ENCODE measurements at regions not wholly inside any gene's neighbourhood (a gene's known extent, or its start where the extent isn't known, plus 50 kb on each side); places are given as distances from the start of the nearest gene placed in this dataset.

DNA sequence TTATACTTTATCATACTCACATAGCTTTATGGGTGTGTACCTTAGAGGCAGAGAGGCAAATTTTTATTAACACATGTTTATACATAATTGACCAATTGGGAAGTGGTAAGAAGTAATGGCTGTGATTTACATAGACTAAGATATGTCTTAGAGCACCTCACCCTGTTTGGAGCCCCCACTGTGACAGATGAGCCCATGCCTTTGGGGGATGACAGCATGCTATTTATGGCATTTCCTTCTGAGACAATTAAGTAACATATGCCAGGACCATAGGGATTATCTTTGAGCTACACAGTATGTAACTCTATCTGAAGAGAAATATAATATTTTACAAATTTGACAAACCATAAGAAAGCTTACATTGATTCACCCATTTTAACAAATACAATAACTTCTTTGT is 1655.3 kb upstream of the ACVR2A start:
- H3K4me1 ChIP-seq (ENCODE audit: control insufficient read depth, insufficient read depth, low read length), result no peaks in the 10 kb centered on the region
- H3K4me3 ChIP-seq (ENCODE audit: low read depth in 2 of 2, low read length in 2 of 2), result no peak overlapping the region
- H3K27ac ChIP-seq (ENCODE audit: low read length), result no peak overlapping the region
- no peaks in the 10 kb centered on the region for H3K36me3 ChIP-seq (ENCODE audit: control insufficient read depth, insufficient read depth, low read length)
- ATAC-seq, result no peak
- no peaks in the 10 kb centered on the region for H3K9me3 ChIP-seq (ENCODE audit: control insufficient read depth, insufficient read depth, low read depth, low read length)
- CTCF ChIA-PET, result no interaction called here
- BruUV-seq (replicated peaks), result no TSS peak
- in situ Hi-C loops (cut with HindIII; ENCODE audit: low pct_unique_long_range_greater_than_20kb, low sequenced_read_pairs) (no loop called here), intact Hi-C loops (cut with micrococcal nuclease; ENCODE audit: unreplicated experiment) (no loop called here)
- no peaks in the 10 kb centered on the region for H3K27me3 ChIP-seq (ENCODE audit: control insufficient read depth, insufficient read depth, low read length)
- POLR2A ChIA-PET, result no interaction called here
- TF ChIP-seq, protein P1, sequence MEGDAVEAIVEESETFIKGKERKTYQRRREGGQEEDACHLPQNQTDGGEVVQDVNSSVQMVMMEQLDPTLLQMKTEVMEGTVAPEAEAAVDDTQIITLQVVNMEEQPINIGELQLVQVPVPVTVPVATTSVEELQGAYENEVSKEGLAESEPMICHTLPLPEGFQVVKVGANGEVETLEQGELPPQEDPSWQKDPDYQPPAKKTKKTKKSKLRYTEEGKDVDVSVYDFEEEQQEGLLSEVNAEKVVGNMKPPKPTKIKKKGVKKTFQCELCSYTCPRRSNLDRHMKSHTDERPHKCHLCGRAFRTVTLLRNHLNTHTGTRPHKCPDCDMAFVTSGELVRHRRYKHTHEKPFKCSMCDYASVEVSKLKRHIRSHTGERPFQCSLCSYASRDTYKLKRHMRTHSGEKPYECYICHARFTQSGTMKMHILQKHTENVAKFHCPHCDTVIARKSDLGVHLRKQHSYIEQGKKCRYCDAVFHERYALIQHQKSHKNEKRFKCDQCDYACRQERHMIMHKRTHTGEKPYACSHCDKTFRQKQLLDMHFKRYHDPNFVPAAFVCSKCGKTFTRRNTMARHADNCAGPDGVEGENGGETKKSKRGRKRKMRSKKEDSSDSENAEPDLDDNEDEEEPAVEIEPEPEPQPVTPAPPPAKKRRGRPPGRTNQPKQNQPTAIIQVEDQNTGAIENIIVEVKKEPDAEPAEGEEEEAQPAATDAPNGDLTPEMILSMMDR (IDR thresholded peaks at IDR 0.05), result no peak
- TF ChIP-seq POLR2AphosphoS5 (IDR thresholded peaks at IDR 0.05; ENCODE audit: low read depth, low read length) (no peak), TCF7L2 (IDR thresholded peaks at IDR 0.05; ENCODE audit: low read depth, low read length) (no peak), SIN3A (IDR thresholded peaks at IDR 0.05; ENCODE audit: borderline replicate concordance, insufficient read depth, low read depth, low read length) (no peak)
- TF ChIP-seq, protein P2, sequence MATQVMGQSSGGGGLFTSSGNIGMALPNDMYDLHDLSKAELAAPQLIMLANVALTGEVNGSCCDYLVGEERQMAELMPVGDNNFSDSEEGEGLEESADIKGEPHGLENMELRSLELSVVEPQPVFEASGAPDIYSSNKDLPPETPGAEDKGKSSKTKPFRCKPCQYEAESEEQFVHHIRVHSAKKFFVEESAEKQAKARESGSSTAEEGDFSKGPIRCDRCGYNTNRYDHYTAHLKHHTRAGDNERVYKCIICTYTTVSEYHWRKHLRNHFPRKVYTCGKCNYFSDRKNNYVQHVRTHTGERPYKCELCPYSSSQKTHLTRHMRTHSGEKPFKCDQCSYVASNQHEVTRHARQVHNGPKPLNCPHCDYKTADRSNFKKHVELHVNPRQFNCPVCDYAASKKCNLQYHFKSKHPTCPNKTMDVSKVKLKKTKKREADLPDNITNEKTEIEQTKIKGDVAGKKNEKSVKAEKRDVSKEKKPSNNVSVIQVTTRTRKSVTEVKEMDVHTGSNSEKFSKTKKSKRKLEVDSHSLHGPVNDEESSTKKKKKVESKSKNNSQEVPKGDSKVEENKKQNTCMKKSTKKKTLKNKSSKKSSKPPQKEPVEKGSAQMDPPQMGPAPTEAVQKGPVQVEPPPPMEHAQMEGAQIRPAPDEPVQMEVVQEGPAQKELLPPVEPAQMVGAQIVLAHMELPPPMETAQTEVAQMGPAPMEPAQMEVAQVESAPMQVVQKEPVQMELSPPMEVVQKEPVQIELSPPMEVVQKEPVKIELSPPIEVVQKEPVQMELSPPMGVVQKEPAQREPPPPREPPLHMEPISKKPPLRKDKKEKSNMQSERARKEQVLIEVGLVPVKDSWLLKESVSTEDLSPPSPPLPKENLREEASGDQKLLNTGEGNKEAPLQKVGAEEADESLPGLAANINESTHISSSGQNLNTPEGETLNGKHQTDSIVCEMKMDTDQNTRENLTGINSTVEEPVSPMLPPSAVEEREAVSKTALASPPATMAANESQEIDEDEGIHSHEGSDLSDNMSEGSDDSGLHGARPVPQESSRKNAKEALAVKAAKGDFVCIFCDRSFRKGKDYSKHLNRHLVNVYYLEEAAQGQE (IDR thresholded peaks at IDR 0.05; ENCODE audit: insufficient read depth in 1 of 2, low read depth in 2 of 2, low read length in 1 of 2), result no peak
- DNase-seq (ENCODE audit: low read depth, low spot score), result no peak

DNA sequence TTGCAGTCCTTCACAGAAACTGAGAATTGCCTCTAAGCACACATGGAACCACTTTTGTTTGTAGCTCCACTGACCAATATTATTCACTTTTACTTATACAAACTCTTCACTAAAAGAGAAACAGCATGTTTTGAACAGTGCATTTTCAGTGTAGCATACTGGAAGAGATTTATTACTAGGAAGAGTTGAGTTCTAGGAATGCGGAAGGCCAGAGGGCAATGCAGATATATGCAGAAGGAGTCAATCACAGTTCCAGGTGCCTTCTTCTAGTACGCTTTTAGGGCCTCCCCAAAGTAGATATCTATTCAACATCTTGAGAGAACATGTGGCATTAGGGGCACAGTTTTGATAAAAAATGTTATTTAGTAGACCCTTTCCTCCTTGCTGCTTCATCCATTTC is 1654.0 kb upstream of the ZEB2 start:
- ChIA-PET POLR2A (no interaction called here), CTCF (no interaction called here)
- H3K4me3 ChIP-seq (ENCODE audit: low read depth in 2 of 2, low read length in 2 of 2), result no peak overlapping the region
- BruUV-seq (replicated peaks), result no TSS peak
- H3K27ac ChIP-seq (ENCODE audit: low read length), result no peak overlapping the region
- DNase-seq (ENCODE audit: low read depth, low spot score) (no peak), ATAC-seq (no peak)
- no peaks in the 10 kb centered on the region for H3K4me1 ChIP-seq (ENCODE audit: control insufficient read depth, insufficient read depth, low read length)
- no peak for TF ChIP-seq TCF7L2 (IDR thresholded peaks at IDR 0.05; ENCODE audit: low read depth, low read length)
- TF ChIP-seq, protein P1 (IDR thresholded peaks at IDR 0.05), result no peak
- no peak for TF ChIP-seq SIN3A (IDR thresholded peaks at IDR 0.05; ENCODE audit: borderline replicate concordance, insufficient read depth, low read depth, low read length)
- TF ChIP-seq, protein P2 (IDR thresholded peaks at IDR 0.05; ENCODE audit: insufficient read depth in 1 of 2, low read depth in 2 of 2, low read length in 1 of 2), result no peak
- no peak for TF ChIP-seq POLR2AphosphoS5 (IDR thresholded peaks at IDR 0.05; ENCODE audit: low read depth, low read length)
- in situ Hi-C loops (cut with HindIII; ENCODE audit: low pct_unique_long_range_greater_than_20kb, low sequenced_read_pairs), result no loop called here
- no peaks in the 10 kb centered on the region for H3K36me3 ChIP-seq (ENCODE audit: control insufficient read depth, insufficient read depth, low read length)
- intact Hi-C loops (cut with micrococcal nuclease; ENCODE audit: unreplicated experiment), result no loop called here
- no peaks in the 10 kb centered on the region; the same call in 1 of the 2 replicates for H3K9me3 ChIP-seq (ENCODE audit: control insufficient read depth, insufficient read depth, low read depth, low read length)
- H3K27me3 ChIP-seq (ENCODE audit: control insufficient read depth, insufficient read depth, low read length), result no peaks in the 10 kb centered on the region
